Pancreas (tissue), 10 donors: ENCODE measurements at regions not wholly inside any gene's neighbourhood (a gene's known extent, or its start where the extent isn't known, plus 50 kb on each side); places are given as distances from the start of the nearest gene placed in this dataset.
A peak's percentile ranks its signal among the peaks of the same experiment; 100 is the strongest.

Experiments
- ATAC-seq, 4 donors: fragments of 200-7000 bp; cut with Tn5 transposase; one replicate each; pipeline versions ENCODE4 v1.8.0 to v1.9.1; 2020; ENCODE audit warnings: mild to moderate bottlenecking in 4 of 4, moderate library complexity in 4 of 4
- DNase-seq, 6 donors: peaks; one replicate each; pipeline ENCODE4 v3.0.0-alpha.2; 2020
- FAIRE-seq: peaks from 2 replicates; lab custom pipeline; 2012; peaks lifted over from hg19 to GRCh38; lab: Jason Lieb, UNC
- H3K27ac ChIP-seq, 4 donors: fragments of 200-600 bp; sonication (generic); 1 replicate in 3 of 4; 2 replicates in 1 of 4; pipeline versions ENCODE4 v1.5.0 to v1.8.0; 2020
- H3K27me3 ChIP-seq, 4 donors: fragments of 200-600 bp; one replicate each; pipeline ENCODE4 v1.8.0; 2021
- H3K36me3 ChIP-seq, 3 donors: fragments of 200-600 bp; sonication (generic) in 1 of 3; one replicate each; pipeline versions ENCODE4 v1.5.0 to v1.8.0; 2020 to 2021
- H3K4me1 ChIP-seq, 3 donors: fragments of 200-600 bp; one replicate each; pipeline ENCODE4 v1.8.0; 2021
- H3K4me3 ChIP-seq, 4 donors: fragments of 200-600 bp; sonication (generic) in 2 of 4; one replicate each; pipeline versions ENCODE4 v1.5.0 to v1.8.0; 2020 to 2021
- H3K9me3 ChIP-seq, 4 donors: fragments of 200-600 bp; one replicate each; pipeline ENCODE4 v1.8.0; 2021
- WGBS, 2 donors: extraction: QIAGEN DNeasy Blood & Tissue Kit; methylation state at CpG; one replicate each; pipeline ENCODE4 v1.1.7; 2013; 5-methylcytosine and 5-hydroxymethylcytosine counted together
- intact Hi-C, 3 donors: fragments of 100-400 bp; cut with DNase I; formaldehyde crosslinking; loops; one replicate each; pipeline versions ENCODE4 v1.11.1 to v1.14.2; 2022
- TF ChIP-seq, protein P1 (sequence below), 4 donors: fragments of 200-600 bp; sonication (generic) in 3 of 4; IDR thresholded peaks; one replicate each; pipeline versions ENCODE4 v1.5.0 to v1.8.0; 2021; ENCODE audit warnings: antibody characterized with exemption in 4 of 4
- donor health status: healthy with polysubstance abuse.
- donor health status: DM: no; HTN: no; CAD: no; lungs with moderate emphysema.
- donor health status: DM: no; HTN: no; CAD: no.
- donor health status: control.
- donor health status: control.
- donor health status: Bipolar disorder and iron deficiency.
- donor health status: DM: yes; HTN: yes; CAD: no.
- donor health status: DM: no; HTN: no; CAD: no.
- donor health status: DM: no; HTN: no; CAD: no.
- donor health status: DM: yes; HTN: yes; CAD: no.

DNA sequence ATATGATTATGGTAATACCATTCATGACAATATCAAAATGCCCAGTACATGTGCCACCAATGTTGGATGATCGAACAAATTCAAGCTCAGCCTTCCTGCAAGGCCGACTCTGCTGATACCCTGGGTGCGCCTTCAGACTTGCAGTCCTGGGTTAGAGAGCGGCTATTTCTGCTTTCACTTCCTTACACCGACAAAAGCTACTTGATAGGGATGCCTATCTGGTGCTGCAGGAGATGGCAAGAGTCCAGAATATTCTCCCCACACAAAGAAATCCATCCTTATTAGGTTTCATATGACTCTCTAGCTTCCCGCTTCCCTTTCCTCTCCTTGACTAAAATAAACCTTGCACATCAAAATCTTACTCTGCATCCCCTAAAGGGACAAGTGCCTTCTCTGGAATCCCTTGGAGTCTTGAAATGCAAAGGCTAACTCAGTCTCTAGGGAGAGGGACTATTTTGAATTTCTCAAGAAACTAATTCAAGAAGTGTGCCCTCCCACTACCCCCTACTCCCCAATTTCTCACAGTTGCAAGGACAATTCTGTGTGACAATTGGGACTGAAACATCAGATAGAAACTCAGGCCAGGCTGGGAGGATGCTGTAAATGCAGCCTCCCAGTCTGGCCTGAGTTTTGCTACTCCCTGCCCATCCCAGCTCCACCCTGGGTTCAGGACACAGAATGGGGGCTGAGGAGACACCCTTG, 103.1 kb upstream of the USP24 start:
- H3K9me3 ChIP-seq: no peaks in the 10 kb centered on the region
- TF ChIP-seq, protein P1, sequence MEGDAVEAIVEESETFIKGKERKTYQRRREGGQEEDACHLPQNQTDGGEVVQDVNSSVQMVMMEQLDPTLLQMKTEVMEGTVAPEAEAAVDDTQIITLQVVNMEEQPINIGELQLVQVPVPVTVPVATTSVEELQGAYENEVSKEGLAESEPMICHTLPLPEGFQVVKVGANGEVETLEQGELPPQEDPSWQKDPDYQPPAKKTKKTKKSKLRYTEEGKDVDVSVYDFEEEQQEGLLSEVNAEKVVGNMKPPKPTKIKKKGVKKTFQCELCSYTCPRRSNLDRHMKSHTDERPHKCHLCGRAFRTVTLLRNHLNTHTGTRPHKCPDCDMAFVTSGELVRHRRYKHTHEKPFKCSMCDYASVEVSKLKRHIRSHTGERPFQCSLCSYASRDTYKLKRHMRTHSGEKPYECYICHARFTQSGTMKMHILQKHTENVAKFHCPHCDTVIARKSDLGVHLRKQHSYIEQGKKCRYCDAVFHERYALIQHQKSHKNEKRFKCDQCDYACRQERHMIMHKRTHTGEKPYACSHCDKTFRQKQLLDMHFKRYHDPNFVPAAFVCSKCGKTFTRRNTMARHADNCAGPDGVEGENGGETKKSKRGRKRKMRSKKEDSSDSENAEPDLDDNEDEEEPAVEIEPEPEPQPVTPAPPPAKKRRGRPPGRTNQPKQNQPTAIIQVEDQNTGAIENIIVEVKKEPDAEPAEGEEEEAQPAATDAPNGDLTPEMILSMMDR (IDR thresholded peaks at IDR 0.05): no peak
- no peaks in the 10 kb centered on the region for H3K4me1 ChIP-seq
- H3K36me3 ChIP-seq: no peaks in the 10 kb centered on the region
- no peaks in the 10 kb centered on the region for H3K27me3 ChIP-seq
- intact Hi-C loops: no loop called here
- DNase-seq (no peak), FAIRE-seq (no peak), ATAC-seq (peak in 1 of 4 donors; percentile 26)
- no peak overlapping the region for H3K4me3 ChIP-seq
- WGBS, 2 donors: 78 to 79% methylated on average over 6 of the region's 6 CpGs
- H3K27ac ChIP-seq: no peak overlapping the region

GRCh38 chr1:55317673-55318072, 102.5 kb upstream of the USP24 start:
- FAIRE-seq (no peak), DNase-seq (no peak), ATAC-seq (no peak)
- H3K4me1 ChIP-seq: no peaks in the 10 kb centered on the region
- no peaks in the 10 kb centered on the region for H3K9me3 ChIP-seq
- TF ChIP-seq, protein P1 (IDR thresholded peaks at IDR 0.05): no peak
- no peak overlapping the region for H3K4me3 ChIP-seq
- H3K36me3 ChIP-seq: no peaks in the 10 kb centered on the region
- 61 to 64% methylated on average over 3 of the region's 3 CpGs for WGBS, 2 donors
- H3K27me3 ChIP-seq: no peaks in the 10 kb centered on the region
- intact Hi-C loops: no loop called here
- no peak overlapping the region for H3K27ac ChIP-seq

GRCh38 chr1:55316947-55317662, 101.9 kb upstream of the USP24 start:
- no peak for FAIRE-seq
- H3K9me3 ChIP-seq: no peaks in the 10 kb centered on the region
- no peak overlapping the region for H3K4me3 ChIP-seq
- TF ChIP-seq, protein P1 (IDR thresholded peaks at IDR 0.05): no peak
- intact Hi-C loops: no loop called here
- 78 to 79% methylated on average over 7 of the region's 7 CpGs for WGBS, 2 donors
- ATAC-seq: no peak
- DNase-seq: no peak
- no peaks in the 10 kb centered on the region for H3K27me3 ChIP-seq
- no peaks in the 10 kb centered on the region for H3K4me1 ChIP-seq
- H3K27ac ChIP-seq: no peak overlapping the region
- no peaks in the 10 kb centered on the region for H3K36me3 ChIP-seq

DNA sequence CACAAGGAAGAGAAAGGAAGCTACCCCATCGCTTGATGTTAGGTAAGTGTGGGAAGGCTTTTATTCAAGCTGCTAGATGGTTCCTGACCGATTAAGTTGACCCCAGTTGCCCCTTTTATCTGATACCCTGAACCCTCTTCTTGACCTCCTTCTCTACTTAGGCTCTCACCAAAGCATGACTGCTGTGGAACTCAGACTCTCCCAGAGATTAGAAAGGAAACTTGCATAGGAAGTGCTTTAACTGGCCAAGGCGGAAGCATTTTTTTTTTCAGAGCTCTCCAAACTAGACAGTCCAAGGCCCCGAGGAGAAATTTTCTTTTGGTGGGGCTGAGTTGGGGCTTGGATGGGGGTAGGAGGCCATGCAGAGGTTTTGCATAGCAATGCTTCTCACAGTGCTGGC, 101.3 kb upstream of the USP24 start:
- FAIRE-seq (no peak), ATAC-seq (no peak)
- TF ChIP-seq, protein P1 (IDR thresholded peaks at IDR 0.05): no peak

DNA sequence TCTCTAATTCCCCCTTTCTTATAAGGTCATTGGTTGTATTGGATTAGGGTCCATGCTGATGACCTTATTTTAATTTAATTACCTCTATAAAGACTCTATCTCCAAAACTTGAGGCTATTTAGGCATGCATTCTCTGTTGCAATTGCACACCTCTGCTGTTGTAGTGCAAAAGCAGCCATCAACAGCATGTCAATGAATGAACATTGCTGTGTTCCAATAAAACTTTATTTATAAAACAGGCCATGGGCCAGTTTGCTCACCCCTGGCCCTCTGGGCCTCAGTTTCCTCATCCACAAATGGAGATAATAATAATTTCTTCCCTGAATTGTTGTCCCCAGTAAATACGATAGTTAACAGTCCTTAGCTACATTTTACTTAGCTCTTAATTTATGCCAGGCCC, 100.4 kb upstream of the USP24 start:
- TF ChIP-seq, protein P1 (IDR thresholded peaks at IDR 0.05): no peak
- no peaks in the 10 kb centered on the region for H3K9me3 ChIP-seq
- 92 to 98% methylated on average over 1 of the region's 1 CpG for WGBS, 2 donors
- H3K4me1 ChIP-seq: no peaks in the 10 kb centered on the region
- H3K36me3 ChIP-seq: no peaks in the 10 kb centered on the region
- DNase-seq (no peak), ATAC-seq (no peak), FAIRE-seq (no peak)
- H3K27ac ChIP-seq: no peak overlapping the region
- no peaks in the 10 kb centered on the region for H3K27me3 ChIP-seq
- intact Hi-C loops: no loop called here
- H3K4me3 ChIP-seq: no peak overlapping the region

More for the DNA sequence above, 101.3 kb upstream of the USP24 start:
- WGBS, 2 donors: 56 to 64% methylated on average over 4 of the region's 4 CpGs
- no peaks in the 10 kb centered on the region for H3K9me3 ChIP-seq
- H3K36me3 ChIP-seq: no peaks in the 10 kb centered on the region
- DNase-seq: no peak
- intact Hi-C loops: no loop called here
- H3K27me3 ChIP-seq: no peaks in the 10 kb centered on the region
- no peak overlapping the region for H3K4me3 ChIP-seq
- H3K27ac ChIP-seq: no peak overlapping the region
- H3K4me1 ChIP-seq: no peaks in the 10 kb centered on the region
